ENCODE measurements at regions not wholly inside any gene's neighbourhood (a gene's known extent, or its start where the extent isn't known, plus 50 kb on each side); places are given as distances from the start of the nearest gene placed in this dataset.

GRCh38 chr4:58074382-58074781 lies 964.2 kb upstream of the IGFBP7 start:
- in situ Hi-C loops (cut with MboI; ENCODE audit: low sequenced_read_pairs, unreplicated experiment) = no loop called here
- no peak for DNase-seq (ENCODE audit: low spot score)
- TF ChIP-seq, protein P1, sequence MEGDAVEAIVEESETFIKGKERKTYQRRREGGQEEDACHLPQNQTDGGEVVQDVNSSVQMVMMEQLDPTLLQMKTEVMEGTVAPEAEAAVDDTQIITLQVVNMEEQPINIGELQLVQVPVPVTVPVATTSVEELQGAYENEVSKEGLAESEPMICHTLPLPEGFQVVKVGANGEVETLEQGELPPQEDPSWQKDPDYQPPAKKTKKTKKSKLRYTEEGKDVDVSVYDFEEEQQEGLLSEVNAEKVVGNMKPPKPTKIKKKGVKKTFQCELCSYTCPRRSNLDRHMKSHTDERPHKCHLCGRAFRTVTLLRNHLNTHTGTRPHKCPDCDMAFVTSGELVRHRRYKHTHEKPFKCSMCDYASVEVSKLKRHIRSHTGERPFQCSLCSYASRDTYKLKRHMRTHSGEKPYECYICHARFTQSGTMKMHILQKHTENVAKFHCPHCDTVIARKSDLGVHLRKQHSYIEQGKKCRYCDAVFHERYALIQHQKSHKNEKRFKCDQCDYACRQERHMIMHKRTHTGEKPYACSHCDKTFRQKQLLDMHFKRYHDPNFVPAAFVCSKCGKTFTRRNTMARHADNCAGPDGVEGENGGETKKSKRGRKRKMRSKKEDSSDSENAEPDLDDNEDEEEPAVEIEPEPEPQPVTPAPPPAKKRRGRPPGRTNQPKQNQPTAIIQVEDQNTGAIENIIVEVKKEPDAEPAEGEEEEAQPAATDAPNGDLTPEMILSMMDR (IDR thresholded peaks at IDR 0.05; ENCODE audit: borderline replicate concordance, control extremely low read depth, extremely low read depth, insufficient read depth, missing control alignments) = no peak

GRCh38 chr4:58070726-58071125 lies 960.5 kb upstream of the IGFBP7 start:
- in situ Hi-C loops (cut with MboI; ENCODE audit: low sequenced_read_pairs, unreplicated experiment) = no loop called here
- DNase-seq (ENCODE audit: low spot score) = no peak
- TF ChIP-seq, protein P1 (IDR thresholded peaks at IDR 0.05; ENCODE audit: borderline replicate concordance, control extremely low read depth, extremely low read depth, insufficient read depth, missing control alignments) = no peak

- DNase-seq (ENCODE audit: low spot score) = no peak
- in situ Hi-C loops (cut with MboI; ENCODE audit: low sequenced_read_pairs, unreplicated experiment) = no loop called here
- TF ChIP-seq, protein P1 (IDR thresholded peaks at IDR 0.05; ENCODE audit: borderline replicate concordance, control extremely low read depth, extremely low read depth, insufficient read depth, missing control alignments) = no peak
Observed at GRCh38 chr4:58064653-58065052, 954.5 kb upstream of the IGFBP7 start.

DNA sequence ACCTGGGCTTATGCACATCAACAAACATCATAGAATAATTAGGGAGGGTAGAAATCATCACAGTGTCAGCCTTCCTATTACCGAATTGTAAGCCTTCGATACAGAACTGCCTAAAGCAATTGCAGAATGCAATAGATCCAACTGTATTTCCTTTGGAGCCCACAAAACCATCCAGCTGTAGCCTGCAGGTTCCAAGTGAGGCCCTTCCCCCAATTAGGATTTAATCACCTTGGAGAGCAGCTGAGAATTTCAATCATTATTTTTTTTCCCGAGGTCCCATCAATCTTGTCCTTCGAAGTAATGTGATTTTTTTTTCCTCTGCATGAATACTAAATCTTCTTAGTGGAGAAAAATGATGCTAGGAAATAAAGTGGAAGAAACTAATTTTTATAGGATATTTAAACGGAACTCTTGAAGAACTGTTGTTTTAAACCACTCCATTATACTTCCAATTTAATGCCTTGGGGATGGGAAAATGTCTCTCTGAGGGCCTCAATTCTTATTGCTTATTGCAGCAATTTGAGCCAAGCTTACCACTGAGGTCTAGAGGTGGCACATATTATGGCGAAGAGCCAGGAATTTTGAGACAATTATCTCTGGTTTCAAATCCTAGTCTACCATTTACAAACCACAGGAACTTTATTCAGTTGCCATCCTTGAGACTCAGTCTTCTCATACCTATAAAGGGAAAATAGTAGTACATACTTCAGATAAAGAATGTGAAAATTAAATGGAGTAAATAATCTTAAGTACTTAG lies 953.4 kb upstream of the IGFBP7 start:
- no peak for DNase-seq (ENCODE audit: low spot score)
- TF ChIP-seq, protein P1 (IDR thresholded peaks at IDR 0.05; ENCODE audit: borderline replicate concordance, control extremely low read depth, extremely low read depth, insufficient read depth, missing control alignments) = no peak

DNA sequence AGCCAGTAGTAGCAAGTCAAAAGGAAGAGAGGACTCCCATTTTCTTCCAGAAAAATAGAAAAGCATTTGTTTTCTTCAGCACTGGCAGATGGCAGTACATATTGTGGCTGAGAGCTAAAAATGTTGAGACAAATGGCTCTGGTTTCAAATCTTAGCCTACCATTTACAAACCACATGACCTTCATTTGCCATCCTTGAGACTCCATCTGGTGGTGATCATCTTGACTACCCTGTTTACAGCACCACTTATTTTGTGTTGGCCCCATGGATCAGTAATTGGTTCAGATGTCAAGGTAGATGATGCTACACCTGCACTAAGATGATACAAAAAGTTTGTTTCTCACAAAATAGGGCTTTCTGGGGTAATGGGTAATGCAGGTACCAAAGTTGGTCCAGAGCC lies 951.8 kb upstream of the IGFBP7 start:
- in situ Hi-C loops (cut with MboI; ENCODE audit: low sequenced_read_pairs, unreplicated experiment) = no loop called here

More for the DNA sequence above, 953.4 kb upstream of the IGFBP7 start:
- in situ Hi-C loops (cut with MboI; ENCODE audit: low sequenced_read_pairs, unreplicated experiment) = no loop called here

GRCh38 chr4:58050439-58050838 lies 940.3 kb upstream of the IGFBP7 start:
- no peak for DNase-seq (ENCODE audit: low spot score)
- in situ Hi-C loops (cut with MboI; ENCODE audit: low sequenced_read_pairs, unreplicated experiment) = no loop called here

More for the DNA sequence above, 951.8 kb upstream of the IGFBP7 start:
- TF ChIP-seq, protein P1 (IDR thresholded peaks at IDR 0.05; ENCODE audit: borderline replicate concordance, control extremely low read depth, extremely low read depth, insufficient read depth, missing control alignments) = no peak
- DNase-seq (ENCODE audit: low spot score) = no peak

More at GRCh38 chr4:58050439-58050838, 940.3 kb upstream of the IGFBP7 start:
- TF ChIP-seq, protein P1 (IDR thresholded peaks at IDR 0.05; ENCODE audit: borderline replicate concordance, control extremely low read depth, extremely low read depth, insufficient read depth, missing control alignments) = no peak
